NCI-H748 (cell line): ENCODE measurements at regions not wholly inside any gene's neighbourhood (a gene's known extent, or its start where the extent isn't known, plus 50 kb on each side); places are given as distances from the start of the nearest gene placed in this dataset.

ENCODE experiments used
- DNase-seq: peaks from one replicate; lab custom pipeline; 2025; ENCODE audit not compliant: unreplicated experiment; lab: John Stamatoyannopoulos, UW

GRCh38 chr7:121810831-121811672 is 61.9 kb upstream of the PTPRZ1 start:
- no peak for DNase-seq

DNA sequence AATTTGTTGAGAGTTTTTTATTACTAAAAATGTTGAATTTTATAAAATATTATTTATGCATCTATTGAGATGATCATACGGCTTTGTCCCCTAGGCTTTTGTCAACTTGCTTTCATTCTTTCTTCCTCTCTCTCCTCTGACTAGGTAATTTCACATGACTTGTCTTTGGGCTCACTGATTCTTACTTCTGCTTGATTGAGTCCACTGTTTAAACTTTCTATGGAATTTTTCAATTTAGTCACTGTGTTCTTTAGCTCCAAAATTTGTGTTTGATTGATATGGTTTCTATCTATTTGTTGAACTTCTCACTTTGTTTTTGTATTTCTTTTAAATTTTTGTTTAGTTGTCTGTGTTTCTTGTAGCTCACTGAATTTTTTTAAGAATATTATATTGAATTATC is 65.9 kb upstream of the PTPRZ1 start:
- no peak for DNase-seq

DNA sequence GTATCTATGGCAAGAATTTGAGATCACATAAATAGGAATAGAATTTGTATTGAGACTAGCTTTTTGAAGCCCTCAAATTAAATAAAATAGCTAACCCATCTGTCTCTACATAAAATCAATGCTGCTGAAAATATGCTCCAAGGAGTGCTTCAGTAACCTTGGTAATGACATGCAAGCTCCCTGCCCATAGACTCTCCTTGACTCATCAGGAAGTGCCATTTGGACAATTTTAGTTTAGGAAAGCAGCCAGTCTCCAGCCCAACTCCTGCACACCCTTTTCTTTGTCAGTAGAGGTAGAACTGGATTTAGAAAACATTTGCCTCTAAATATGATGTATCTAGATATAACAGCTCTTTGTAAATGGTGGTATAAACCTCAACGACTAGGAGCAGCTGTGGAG is 69.9 kb upstream of the PTPRZ1 start:
- no peak for DNase-seq

DNA sequence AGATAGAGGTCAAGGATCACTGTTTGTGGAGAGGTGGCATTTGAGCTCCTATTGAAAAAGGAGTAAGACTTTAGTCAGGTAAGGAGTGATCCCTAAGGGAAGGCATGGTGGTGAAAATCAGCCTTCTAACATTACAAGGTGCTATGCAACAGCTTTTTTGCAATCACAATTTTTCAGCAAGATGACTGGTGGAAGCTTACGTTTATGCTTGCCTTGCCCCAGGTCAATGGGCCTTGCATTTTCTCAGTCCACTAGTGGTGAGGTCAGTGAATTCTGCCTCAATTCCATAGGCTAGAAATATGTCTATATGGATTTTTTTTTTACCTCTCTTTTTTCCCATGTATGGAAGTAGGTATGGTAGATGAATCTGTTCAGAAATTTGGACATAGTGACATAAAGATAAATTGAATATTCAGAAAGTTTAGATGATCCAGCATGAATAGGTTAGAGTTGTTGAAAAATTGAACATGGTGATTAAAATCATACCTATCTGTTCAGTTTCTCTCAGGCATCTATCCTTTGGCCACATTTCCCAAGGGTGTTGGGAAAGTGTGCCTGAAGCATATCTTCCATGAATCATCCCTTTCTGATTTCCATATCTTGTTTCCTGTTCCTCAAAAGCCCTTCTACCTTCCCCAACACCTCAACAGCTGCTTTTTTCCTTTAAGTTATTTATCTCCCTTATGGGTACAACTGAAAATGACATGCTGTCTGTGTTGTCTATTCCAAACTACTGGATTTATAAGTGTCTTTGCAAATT is 71.9 kb upstream of the PTPRZ1 start:
- no peak for DNase-seq

DNA sequence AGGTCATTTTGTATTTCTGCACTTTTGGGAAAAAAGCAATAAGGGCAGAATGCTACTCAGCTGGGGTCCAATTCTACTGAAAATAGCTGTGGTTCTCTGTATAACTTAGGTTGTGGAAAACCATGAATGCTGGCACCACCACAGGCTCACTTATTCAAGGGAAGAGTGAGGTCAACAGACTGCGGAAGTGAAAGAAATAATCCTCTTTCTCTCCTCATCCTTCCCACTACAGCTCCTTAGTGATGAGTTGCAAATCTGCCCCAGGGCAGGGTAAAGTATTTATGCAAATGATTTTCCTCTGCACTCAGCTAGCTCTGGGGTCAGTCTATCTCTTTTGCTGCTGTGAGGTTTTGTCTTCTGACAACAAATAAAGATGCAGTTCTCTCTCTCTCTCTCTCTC is 74.1 kb upstream of the PTPRZ1 start:
- no peak for DNase-seq

DNA sequence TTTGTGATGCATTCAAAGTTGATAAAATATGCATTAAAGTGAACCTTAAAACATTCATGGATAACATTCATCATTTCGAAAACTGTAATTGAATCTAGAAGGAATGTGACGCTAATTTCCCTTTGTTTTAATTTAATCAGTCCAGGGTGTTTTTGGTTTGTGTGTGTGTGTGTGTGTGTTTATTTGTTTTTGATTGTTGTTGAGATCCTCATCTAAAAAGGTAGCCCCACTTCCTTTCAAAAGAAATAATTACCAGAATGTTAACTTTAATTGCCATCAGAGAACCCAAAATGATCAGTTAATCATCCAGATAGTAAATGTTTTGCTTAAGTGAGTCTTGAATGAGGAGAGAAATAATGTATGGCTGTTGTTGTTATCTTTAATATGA is 74.5 kb upstream of the PTPRZ1 start:
- DNase-seq, result no peak

GRCh38 chr7:121797657-121798452 is 75.1 kb upstream of the PTPRZ1 start:
- DNase-seq, result no peak

DNA sequence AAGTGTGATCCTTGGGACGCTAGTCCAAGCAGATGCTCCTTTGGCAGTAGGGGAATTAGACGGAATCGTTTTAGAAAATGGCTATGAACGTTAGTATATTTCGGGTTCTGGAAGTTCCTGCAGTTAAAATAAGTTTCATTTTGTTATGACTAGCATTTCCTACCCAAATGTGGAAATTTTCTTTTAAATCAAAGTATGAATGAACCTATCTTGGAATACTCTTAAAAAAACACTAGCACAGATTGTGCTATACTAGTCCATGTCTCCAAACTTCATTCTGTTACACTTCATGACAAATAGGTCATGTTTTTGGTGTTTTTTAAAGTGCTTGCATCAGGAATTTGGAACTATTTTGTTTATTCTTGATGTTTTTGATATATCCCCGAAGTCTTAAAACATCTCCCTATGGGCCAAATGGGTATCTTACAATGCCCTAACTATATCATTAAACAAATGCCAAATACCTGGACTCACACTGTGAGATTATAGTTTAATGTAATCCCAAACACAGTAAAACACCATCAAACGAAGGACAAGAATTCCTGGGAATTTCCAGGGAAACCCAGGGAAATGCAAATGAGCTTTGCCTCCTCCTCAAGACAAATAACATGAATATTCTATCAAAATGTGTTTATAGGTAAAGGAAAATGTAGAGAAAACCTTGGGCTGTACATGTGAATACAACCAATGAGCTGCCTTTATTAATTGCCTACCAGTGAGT is 75.9 kb upstream of the PTPRZ1 start:
- no peak for DNase-seq

- no peak for DNase-seq
Measured at GRCh38 chr7:121796381-121796780, 76.6 kb upstream of the PTPRZ1 start.

DNA sequence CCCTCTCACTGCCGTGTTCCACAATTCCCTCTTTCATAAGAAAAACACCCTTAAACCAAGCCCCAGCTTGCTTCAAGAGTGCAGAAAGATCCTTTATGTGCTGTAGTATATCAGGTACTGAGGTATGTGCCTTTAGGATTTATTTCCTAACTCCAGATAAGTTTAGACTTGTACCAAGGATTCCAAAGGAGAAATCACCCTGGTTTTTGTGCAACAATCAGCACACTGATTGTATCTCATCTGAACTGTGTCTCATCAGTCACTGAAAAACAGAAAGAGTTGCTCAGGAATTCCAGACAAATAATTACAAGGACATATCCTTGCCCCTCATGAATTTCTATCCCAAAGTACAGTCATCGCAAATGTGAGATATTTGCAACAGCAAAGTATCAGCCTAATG is 77.2 kb upstream of the PTPRZ1 start:
- no peak for DNase-seq

DNA sequence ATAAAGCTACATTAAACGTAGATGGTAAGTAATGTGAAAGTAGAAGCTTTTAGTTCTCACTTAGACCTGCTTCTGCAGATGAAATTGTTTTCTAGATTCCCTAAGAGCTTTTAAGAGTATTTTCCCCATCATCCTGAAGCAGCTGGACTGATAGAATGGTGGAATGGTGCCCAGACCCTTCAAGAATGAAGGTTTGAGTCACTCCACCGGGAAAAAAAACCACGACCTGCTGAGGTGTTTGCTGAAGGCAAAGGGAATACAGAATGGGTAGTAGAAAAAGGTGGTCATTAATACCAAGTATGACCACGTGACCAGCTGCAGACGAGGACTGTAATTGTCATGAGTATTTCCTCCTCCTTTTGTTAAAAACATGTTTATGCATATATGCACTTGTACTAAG is 79.2 kb upstream of the PTPRZ1 start:
- DNase-seq, result no peak

- no peak for DNase-seq
Measured at GRCh38 chr7:121777672-121778071, 95.3 kb upstream of the PTPRZ1 start.

DNA sequence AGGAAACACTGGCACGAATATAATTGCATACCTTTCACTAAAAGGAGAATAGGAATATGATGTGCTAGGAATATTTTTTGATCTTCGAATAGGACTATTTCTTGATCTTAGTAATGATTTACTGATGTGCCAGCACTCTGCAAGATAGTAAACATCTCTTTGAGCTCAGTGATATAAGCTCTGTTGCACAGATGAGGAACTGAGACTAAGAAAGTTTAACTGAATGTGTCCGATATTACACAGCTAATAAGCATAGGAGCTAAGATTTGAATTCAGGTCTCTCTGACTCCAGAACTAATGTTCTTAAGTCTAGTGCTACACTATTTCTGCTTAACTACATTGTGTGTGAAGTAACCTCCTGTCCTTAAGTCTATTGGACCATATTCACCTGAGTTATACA is 98.4 kb upstream of the PTPRZ1 start:
- no peak for DNase-seq

GRCh38 chr7:121766676-121767075 is 106.3 kb upstream of the PTPRZ1 start:
- no peak for DNase-seq

DNA sequence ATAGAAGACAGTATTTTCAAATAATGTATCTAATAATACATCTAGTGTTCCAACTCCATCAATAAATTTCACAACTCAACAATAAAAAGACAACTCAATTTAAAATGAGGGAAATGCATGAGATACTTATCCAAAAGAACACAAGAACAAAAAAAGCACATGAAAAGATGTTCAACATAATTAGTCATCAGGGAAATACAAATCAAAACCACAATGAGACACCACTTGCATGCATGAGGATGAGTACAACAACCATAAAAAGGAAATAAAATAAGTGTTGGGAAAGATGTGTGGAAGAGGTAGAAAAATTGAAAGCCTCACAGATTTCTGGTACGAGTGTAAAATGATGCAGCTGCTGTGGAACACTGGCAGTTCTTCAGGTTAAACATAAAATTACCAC is 111.6 kb upstream of the PTPRZ1 start:
- no peak for DNase-seq

DNA sequence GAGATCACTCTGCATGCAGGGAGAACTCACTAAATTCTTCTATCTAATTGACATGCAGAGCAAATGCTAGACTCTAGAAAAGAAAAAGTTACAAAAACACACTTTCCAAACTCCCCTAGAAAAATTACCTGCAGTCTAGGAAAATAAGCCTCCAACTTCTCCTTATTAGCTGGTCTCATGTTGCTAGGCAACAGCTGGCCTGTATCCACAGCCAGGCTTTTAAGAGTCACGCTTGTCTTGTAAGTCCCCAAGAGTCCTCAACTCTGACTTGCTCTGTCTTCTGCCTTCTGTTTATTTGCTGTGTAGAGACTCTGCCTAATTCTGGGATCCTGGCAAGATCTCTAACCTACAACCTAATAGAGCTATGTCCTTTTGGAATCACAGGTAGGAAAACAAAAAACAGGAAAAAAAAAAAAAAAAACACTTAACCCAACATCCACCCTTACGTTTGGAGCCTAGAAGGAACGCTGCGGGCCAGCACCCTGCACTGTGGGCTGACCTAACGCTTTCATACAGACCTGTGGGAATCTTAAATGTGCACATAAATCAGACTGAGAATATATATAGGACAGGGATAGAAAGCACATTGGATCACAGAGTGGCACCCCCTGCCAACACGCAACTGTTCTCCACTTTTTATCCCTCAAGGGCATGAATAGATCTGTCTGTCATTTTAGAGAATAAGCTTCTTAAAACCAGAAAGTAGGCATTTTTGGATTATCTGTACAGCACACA is 117.0 kb upstream of the PTPRZ1 start:
- DNase-seq, result peak; percentile 69

- DNase-seq, result no peak
Measured at GRCh38 chr7:121755286-121755685, 117.7 kb upstream of the PTPRZ1 start.

DNA sequence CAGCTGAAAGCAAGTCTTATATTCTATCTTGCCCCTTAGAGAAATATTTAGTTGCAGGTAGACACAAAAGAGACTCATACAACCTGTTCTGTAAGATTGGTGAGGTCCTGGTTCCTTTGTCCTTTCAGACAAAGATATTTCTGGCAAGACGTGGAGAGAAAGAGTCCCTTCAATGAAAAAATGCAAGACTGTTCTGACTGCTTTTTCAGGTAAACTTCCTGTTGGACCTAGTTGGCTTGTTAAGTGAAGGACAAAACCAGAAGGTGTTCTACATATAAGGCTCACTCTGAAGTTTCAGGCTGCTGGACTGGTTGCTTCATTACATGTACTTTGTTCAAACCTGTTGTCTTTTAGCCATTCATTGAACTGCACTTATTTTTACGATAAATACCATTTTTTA is 119.0 kb upstream of the PTPRZ1 start:
- DNase-seq, result no peak

DNA sequence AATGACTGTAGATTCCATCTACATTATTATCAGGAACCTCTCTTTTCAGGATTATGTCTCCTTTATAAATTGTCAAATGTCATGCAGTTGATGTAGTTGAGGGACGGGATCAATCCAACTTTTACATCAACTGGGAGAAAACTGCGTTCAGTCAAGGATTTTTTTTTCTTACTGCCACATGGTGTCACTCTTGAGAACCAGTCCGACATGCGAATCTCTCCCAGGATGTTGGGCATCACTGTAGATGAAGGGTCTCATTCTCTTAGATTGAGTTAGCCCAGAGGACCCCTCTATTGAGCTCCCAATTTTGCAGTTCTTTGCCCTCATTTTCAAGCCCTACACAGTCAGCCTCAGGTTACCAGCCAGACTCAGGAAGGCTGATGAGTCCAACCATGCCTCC is 120.3 kb upstream of the PTPRZ1 start:
- peak; percentile 53 for DNase-seq

DNA sequence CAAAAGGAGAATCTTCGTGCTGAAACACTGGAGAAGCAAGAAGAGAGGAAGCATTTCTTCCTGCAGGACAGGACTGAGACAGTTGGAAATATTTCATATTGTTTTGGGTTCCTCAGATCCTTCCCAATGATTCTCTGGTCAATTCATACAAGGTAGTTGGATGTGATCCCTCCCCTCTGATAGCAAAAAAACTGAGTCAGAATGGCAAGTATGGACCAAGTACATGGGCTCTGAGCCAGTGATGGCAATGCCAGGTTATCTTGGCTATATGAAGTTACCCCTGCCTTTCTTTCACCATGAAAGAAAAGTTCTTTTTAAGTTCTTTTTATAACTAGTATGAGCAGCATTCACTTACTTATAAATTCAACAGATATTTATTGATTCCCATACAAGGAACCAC is 124.4 kb upstream of the PTPRZ1 start:
- no peak for DNase-seq
